Heart right ventricle (tissue), 16 donors: ENCODE measurements at regions not wholly inside any gene's neighbourhood (a gene's known extent, or its start where the extent isn't known, plus 50 kb on each side); places are given as distances from the start of the nearest gene placed in this dataset.
"Not testable (repeated sequence)": the region's sequence is repeated elsewhere in the genome, so short reads cannot be mapped to it uniquely, and the experiment has no call there.

ENCODE experiments used
- ATAC-seq, 8 donors: fragments of 200-7000 bp; cut with Tn5 transposase; one replicate each; pipeline ENCODE4 v1.9.1; 2020; ENCODE audit warnings: mild to moderate bottlenecking in 8 of 8, moderate library complexity in 8 of 8, moderate number of reproducible peaks in 1 of 8
- DNase-seq, 2 donors: peaks; one replicate each; pipeline ENCODE4 v3.0.0-alpha.2; 2020
- H3K27ac ChIP-seq, 10 donors: fragments of 200-600 bp; sonication (generic) in 2 of 10; one replicate each; pipeline versions ENCODE4 v1.5.0 to v1.8.0; 2020 to 2022; ENCODE audit warnings: mild to moderate bottlenecking in 3 of 10
- H3K27me3 ChIP-seq, 7 donors: fragments of 200-600 bp; one replicate each; pipeline ENCODE4 v1.8.0; 2021 to 2022; ENCODE audit warnings: mild to moderate bottlenecking in 2 of 7
- H3K36me3 ChIP-seq, 9 donors: fragments of 200-600 bp; sonication (generic) in 1 of 9; one replicate each; pipeline versions ENCODE4 v1.5.0 to v1.8.0; 2020 to 2022; ENCODE audit warnings: mild to moderate bottlenecking in 2 of 9
- H3K4me1 ChIP-seq, 9 donors: fragments of 200-600 bp; sonication (generic) in 1 of 9; one replicate each; pipeline versions ENCODE4 v1.5.0 to v1.8.0; 2020 to 2022; ENCODE audit warnings: mild to moderate bottlenecking in 4 of 9
- H3K4me3 ChIP-seq, 10 donors: fragments of 200-600 bp; sonication (generic) in 2 of 10; one replicate each; pipeline versions ENCODE4 v1.5.0 to v1.8.0; 2020 to 2022; ENCODE audit warnings: mild to moderate bottlenecking in 7 of 10, moderate library complexity in 2 of 10
- H3K9me3 ChIP-seq, 11 donors: fragments of 200-600 bp in 10 of 11; sonication (generic) in 2 of 11; one replicate each; pipeline versions ENCODE4 v1.5.0 to v1.8.0; 2013 to 2022; ENCODE audit warnings: mild to moderate bottlenecking in 2 of 11, control low read depth in 1 of 11, moderate library complexity in 1 of 11
- WGBS, 2 donors: extraction: QIAGEN DNeasy Blood & Tissue Kit; methylation state at CpG; one replicate each; pipeline ENCODE4 v1.1.7; 2013; ENCODE audit warnings: inconsistent platforms in 1 of 2; 5-methylcytosine and 5-hydroxymethylcytosine counted together
- intact Hi-C, 10 donors: fragments of 100-400 bp; cut with DNase I; formaldehyde crosslinking; loops; one replicate each; pipeline versions ENCODE4 v1.11.1 to v1.14.2; 2022
- TF ChIP-seq, protein P1 (sequence below), 9 donors: fragments of 200-600 bp; sonication (generic) in 2 of 9; IDR thresholded peaks; one replicate each; pipeline versions ENCODE4 v1.5.0 to v1.8.0; 2021 to 2022; ENCODE audit warnings: antibody characterized with exemption in 9 of 9, mild to moderate bottlenecking in 5 of 9, moderate library complexity in 1 of 9
- donor health status: Arrhythmogenic right ventricular cardiomyopathy.
- donor health status: ischemic (EF 13 %, LVEDD 7.1; RV severe dilation, severe dysfunction).
- donor health status: healthy with polysubstance abuse.
- donor health status: DM: no; HTN: yes; CAD: no.
- donor health status: DM: no; HTN: no; CAD: no.
- donor health status: ischemic (EF 25% LVEDD 6.9; RV normal size, moderate dysfunction).
- donor health status: ischemic (EF 25% LVEDD 5.7; RV mildly dilated, moderate dysfunction).
- donor health status: healthy.
- donor health status: DM: yes; HTN: yes; CAD: no.
- donor health status: Ischemic cardiomyopathy.
- donor health status: ischemic (EF 35%, LVEDD 5.7; RV mildly dilated, moderate dysfunction).
- donor health status: nonischemic (EF 11% LVEDD 7.7; RV severe dilation, severe dysfunction).
- donor health status: DM: yes; HTN: yes; CAD: no.
- donor health status: PGD.
- donor health status: ischemic (EF 29% LVEDD 5.4; RV normal size, mild dysfunction).
- donor health status: nonischemic (EF 23%, LVEDD 6.1; RV moderate dilation, normal function).

DNA sequence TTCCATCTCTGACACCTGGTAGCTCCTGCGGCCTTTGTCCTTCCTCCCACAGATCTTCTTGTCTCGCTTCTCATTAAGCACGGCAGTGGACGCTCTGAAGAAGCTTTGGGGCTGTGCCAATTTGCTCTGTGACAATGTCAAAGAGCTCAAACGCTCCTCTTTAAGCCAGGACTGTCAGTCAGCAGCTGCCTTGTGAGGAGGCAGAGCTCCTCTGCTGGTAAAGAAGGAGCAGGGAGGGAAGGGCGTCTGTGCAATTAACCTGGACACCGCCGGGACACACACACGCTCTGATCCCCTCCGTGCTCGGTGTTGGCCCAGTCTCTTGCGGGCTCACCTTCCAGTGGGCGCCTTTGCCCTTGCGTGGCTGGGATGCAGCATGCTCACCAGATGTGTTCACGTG lies 373.9 kb downstream of the BRD1 start:
- no peak for ATAC-seq
- Histone ChIP-seq H3K9me3 (no peaks in the 10 kb centered on the region), H3K27me3 (peaks cover 4 to 78% (median 41%) of the 10 kb centered on the region in 7 donors), H3K4me1 (no peaks in the 10 kb centered on the region), H3K4me3 (no peak overlapping the region), H3K27ac (no peak overlapping the region), H3K36me3 (no peaks in the 10 kb centered on the region)
- TF ChIP-seq, protein P1, sequence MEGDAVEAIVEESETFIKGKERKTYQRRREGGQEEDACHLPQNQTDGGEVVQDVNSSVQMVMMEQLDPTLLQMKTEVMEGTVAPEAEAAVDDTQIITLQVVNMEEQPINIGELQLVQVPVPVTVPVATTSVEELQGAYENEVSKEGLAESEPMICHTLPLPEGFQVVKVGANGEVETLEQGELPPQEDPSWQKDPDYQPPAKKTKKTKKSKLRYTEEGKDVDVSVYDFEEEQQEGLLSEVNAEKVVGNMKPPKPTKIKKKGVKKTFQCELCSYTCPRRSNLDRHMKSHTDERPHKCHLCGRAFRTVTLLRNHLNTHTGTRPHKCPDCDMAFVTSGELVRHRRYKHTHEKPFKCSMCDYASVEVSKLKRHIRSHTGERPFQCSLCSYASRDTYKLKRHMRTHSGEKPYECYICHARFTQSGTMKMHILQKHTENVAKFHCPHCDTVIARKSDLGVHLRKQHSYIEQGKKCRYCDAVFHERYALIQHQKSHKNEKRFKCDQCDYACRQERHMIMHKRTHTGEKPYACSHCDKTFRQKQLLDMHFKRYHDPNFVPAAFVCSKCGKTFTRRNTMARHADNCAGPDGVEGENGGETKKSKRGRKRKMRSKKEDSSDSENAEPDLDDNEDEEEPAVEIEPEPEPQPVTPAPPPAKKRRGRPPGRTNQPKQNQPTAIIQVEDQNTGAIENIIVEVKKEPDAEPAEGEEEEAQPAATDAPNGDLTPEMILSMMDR (IDR thresholded peaks at IDR 0.05): no peak
- WGBS, 2 donors: 77 to 83% methylated on average over 15 of the region's 15 CpGs
- no peak for DNase-seq
- intact Hi-C loops: no loop called here

DNA sequence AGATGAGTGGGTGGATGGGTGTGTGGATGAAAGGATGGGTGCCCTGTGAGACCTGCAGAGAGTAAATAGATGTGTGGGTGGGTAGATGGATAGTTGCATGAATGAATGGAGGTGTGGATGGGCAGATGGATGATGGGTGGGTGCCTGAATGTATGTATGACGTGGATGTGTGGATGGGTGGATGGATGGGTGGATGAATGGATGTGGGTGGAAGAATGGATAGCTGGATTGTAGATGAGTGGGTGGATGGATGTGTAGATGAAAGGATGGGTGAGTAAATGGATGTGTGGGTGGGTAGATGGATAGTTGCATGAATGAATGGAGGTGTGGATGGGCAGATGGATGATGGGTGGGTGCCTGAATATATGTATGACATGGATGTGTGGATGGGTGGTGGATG lies 374.7 kb downstream of the BRD1 start:
- H3K9me3 ChIP-seq, intact Hi-C loops, ATAC-seq, H3K27ac ChIP-seq, DNase-seq, H3K36me3 ChIP-seq, H3K4me3 ChIP-seq, H3K4me1 ChIP-seq: not testable (repeated sequence)
- 89 to 90% methylated on average over 1 of the region's 1 CpG for WGBS, 2 donors
- H3K27me3 ChIP-seq: peaks cover under 1 to 78% (median 49%) of the 10 kb centered on the region in 7 donors

DNA sequence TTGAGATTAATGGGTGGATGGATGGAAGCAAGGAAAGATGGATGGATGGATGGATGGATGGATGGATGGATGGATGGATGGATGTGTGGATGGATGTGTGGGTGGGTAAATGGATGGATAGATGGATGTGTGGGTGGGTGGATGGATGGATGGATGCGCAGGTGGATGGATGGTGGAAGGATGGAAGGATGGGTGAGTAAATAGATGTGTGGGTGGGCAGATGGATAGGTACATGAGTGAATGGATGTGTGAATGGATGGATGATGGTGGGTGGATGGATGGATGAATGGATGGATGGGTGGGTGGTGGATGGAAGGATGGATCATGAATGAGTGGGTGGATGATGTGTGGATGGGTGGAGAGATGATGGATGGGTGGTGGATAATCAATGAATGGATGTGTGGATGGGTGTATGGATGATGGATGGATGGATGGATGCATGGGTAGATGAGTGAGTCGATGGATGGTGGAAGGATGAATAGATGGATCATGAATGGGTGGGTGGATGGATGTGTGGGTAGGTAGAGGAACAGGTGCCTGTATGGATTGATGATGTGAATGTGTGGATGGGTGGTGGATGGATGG lies 375.2 kb downstream of the BRD1 start:
- ATAC-seq (no peak), DNase-seq (no peak)
- no peak overlapping the region for H3K4me3 ChIP-seq
- H3K9me3 ChIP-seq: no peaks in the 10 kb centered on the region
- TF ChIP-seq, protein P1 (IDR thresholded peaks at IDR 0.05): no peak
- H3K27ac ChIP-seq: no peak overlapping the region
- H3K36me3 ChIP-seq: no peaks in the 10 kb centered on the region
- H3K4me1 ChIP-seq: no peaks in the 10 kb centered on the region
- H3K27me3 ChIP-seq: peaks cover 0 to 79% (median 50%) of the 10 kb centered on the region in 7 donors
- 93 to 98% methylated on average over 2 of the region's 2 CpGs for WGBS, 2 donors
- intact Hi-C loops: no loop called here

DNA sequence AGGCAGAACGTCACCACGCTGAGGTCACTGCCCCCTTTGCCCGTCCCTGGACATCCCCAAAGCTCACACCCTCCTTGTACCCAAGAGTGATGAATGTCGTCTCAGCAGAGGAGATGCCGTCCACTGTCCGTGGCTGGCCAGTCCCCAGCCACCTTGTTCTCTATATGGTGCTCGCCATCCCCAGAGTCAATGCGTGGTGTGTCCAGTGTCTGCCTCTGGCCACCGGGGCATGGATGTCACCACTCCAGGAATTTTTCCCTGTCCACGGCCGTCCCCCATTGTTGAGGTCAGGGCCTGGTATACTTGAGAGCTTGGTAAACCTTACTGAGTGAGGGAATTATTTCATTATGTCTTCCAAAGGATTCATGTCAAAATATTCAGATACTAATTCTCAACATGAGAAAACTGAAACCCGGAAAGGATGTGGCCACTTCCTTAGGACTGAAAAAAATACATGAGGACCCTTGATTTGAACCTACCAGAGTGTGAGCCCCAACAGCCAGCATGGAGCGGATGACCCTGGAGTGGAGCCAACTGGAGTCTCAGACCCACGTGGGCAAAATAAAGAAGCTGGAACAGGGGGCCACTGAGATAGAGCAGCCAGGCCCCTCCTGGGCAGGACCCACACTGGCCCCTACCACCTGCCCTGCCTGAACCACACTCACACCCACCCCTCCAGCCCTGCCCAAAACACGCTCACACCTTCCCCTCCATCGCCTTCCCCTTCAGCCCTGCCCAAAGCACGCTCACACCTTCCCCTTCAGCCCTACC lies 376.4 kb downstream of the BRD1 start:
- intact Hi-C loops: no loop called here
- WGBS, 2 donors: 49 to 52% methylated on average over 17 of the region's 17 CpGs
- peaks cover 0 to 84% (median 58%) of the 10 kb centered on the region in 7 donors for H3K27me3 ChIP-seq

More for the DNA sequence above, 376.4 kb downstream of the BRD1 start:
- no peak for ATAC-seq
- Histone ChIP-seq H3K4me3 (no peak overlapping the region), H3K27ac (no peak overlapping the region), H3K36me3 (no peaks in the 10 kb centered on the region), H3K9me3 (no peaks in the 10 kb centered on the region), H3K4me1 (no peaks in the 10 kb centered on the region)
- DNase-seq: no peak
- TF ChIP-seq, protein P1 (IDR thresholded peaks at IDR 0.05): no peak
